LNCaP clone FGC (cell line): ENCODE measurements at regions not wholly inside any gene's neighbourhood (a gene's known extent, or its start where the extent isn't known, plus 50 kb on each side); places are given as distances from the start of the nearest gene placed in this dataset.
"Not testable (repeated sequence)": the region's sequence is repeated elsewhere in the genome, so short reads cannot be mapped to it uniquely, and the experiment has no call there.

Experiments used
- DNase-seq: peaks from one replicate; pipeline ENCODE4 v3.0.0-alpha.2; 2011; ENCODE audit warnings: low read depth
- H3K4me3 ChIP-seq: 2 replicates; pipeline ENCODE4 v1.5.1; 2011; ENCODE audit warnings: mild to moderate bottlenecking, low read depth, low read length, control low read depth
- TF ChIP-seq, protein P1 (sequence below): IDR thresholded peaks from 2 replicates; pipeline ENCODE4 v1.5.1; 2012; ENCODE audit warnings: mild to moderate bottlenecking; ENCODE audit not compliant: control insufficient read depth, insufficient read depth; ENCODE audit errors: extremely low read depth

DNA sequence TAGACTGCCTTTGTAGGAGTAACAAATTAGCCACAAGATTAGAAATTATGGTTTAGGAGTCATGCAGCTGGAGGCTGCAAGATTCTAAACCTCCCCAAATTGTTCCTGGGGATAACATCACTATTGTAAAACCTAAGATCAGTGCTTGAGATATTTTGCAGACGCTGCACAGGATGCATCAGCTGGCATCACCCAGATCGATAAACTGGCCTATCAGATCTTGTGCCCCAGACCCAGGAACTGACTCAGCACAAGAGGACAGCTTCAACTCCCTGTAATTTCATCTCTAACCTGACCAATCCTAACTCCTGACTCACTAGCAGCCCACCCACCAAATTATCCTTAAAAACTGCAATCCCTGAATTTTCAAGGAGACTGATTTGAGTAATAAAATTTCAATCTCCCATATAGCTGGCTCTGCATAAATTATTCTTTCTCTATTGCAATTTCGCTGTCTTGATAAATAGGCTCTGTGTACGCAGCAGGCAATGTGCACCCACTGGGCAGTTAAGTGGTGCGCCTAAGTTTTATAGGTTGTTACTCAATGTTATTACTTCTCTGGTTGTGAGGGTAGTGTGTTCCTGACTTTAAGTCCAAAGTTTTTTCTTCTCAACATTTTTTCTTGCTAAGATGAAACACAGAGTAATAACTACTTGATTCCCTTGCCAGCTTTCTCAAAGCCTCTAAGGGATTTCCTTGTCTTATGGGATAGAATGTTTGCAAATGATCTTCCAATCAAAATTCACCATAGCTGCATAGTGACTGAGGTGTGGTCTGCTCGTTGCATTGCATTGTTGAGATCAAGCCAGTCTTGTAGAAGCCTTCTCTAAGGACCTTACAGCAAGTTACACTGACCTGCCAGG lies 312.3 kb upstream of the DKK2 start:
- no peak overlapping the region for H3K4me3 ChIP-seq
- DNase-seq: no peak
- TF ChIP-seq, protein P1, sequence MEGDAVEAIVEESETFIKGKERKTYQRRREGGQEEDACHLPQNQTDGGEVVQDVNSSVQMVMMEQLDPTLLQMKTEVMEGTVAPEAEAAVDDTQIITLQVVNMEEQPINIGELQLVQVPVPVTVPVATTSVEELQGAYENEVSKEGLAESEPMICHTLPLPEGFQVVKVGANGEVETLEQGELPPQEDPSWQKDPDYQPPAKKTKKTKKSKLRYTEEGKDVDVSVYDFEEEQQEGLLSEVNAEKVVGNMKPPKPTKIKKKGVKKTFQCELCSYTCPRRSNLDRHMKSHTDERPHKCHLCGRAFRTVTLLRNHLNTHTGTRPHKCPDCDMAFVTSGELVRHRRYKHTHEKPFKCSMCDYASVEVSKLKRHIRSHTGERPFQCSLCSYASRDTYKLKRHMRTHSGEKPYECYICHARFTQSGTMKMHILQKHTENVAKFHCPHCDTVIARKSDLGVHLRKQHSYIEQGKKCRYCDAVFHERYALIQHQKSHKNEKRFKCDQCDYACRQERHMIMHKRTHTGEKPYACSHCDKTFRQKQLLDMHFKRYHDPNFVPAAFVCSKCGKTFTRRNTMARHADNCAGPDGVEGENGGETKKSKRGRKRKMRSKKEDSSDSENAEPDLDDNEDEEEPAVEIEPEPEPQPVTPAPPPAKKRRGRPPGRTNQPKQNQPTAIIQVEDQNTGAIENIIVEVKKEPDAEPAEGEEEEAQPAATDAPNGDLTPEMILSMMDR: no peak

DNA sequence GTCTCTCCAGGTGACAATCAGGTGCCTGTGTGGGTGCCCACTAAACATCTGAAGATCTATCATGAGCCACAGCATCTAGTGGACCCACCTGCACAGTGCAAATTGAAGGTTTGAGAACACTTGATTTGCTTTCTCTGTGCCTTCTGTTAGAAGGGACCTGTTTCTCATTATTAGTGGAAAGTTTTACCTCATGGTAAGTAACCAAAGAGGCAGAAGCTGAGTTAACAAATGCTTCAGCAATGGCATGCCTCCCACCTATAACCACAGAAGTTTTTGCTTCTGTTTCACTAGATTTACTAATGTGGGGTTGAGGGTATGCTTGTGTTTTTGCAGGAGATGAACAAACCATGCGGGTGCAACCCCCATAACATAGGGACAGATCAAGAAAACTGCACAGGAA lies 297.4 kb upstream of the DKK2 start:
- H3K4me3 ChIP-seq: no peak overlapping the region
- no peak for DNase-seq
- TF ChIP-seq, protein P1: no peak

GRCh38 chr4:107332656-107333055 lies 296.5 kb upstream of the DKK2 start:
- DNase-seq, H3K4me3 ChIP-seq: not testable (repeated sequence)

GRCh38 chr4:107330916-107331315 lies 294.8 kb upstream of the DKK2 start:
- TF ChIP-seq, protein P1: no peak
- no peak for DNase-seq
- H3K4me3 ChIP-seq: no peak overlapping the region

GRCh38 chr4:107319386-107319785 lies 283.3 kb upstream of the DKK2 start:
- TF ChIP-seq, protein P1: no peak
- H3K4me3 ChIP-seq: no peak overlapping the region
- DNase-seq: no peak

- no peak overlapping the region for H3K4me3 ChIP-seq
- TF ChIP-seq, protein P1: no peak
- DNase-seq: no peak
Observed at GRCh38 chr4:107318078-107318477, 282.0 kb upstream of the DKK2 start.

- no peak for DNase-seq
- TF ChIP-seq, protein P1: no peak
Observed at GRCh38 chr4:107317611-107318010, 281.5 kb upstream of the DKK2 start.

More at GRCh38 chr4:107317611-107318010, 281.5 kb upstream of the DKK2 start:
- H3K4me3 ChIP-seq: no peak overlapping the region
